Type B pancreatic cell (in vitro differentiated cells): ENCODE measurements at regions not wholly inside any gene's neighbourhood (a gene's known extent, or its start where the extent isn't known, plus 50 kb on each side); places are given as distances from the start of the nearest gene placed in this dataset.
"Not testable (repeated sequence)": the region's sequence is repeated elsewhere in the genome, so short reads cannot be mapped to it uniquely, and the experiment has no call there.

Experiments
- DNase-seq: peaks from one replicate; pipeline ENCODE4 v3.0.0; 2021; ENCODE audit warnings: mixed read lengths; ENCODE audit not compliant: unreplicated experiment; ENCODE audit errors: extremely low spot score
- H3K27ac Mint-ChIP-seq: 2 replicates; pipeline ENCODE4 v1.8.0; 2021; ENCODE audit warnings: mild to moderate bottlenecking, mixed read lengths
- H3K27me3 Mint-ChIP-seq: 2 replicates; pipeline ENCODE4 v1.8.0; 2021; ENCODE audit warnings: mixed read lengths
- H3K36me3 Mint-ChIP-seq: 2 replicates; pipeline ENCODE4 v1.8.0; 2021; ENCODE audit warnings: mixed read lengths
- H3K4me1 Mint-ChIP-seq: one replicate; pipeline ENCODE4 v1.8.0; 2021; ENCODE audit warnings: mixed read lengths; ENCODE audit not compliant: unreplicated experiment
- H3K4me3 Mint-ChIP-seq: 2 replicates; pipeline ENCODE4 v1.8.0; 2021; ENCODE audit warnings: mild to moderate bottlenecking, mixed read lengths
- H3K9me3 Mint-ChIP-seq: 2 replicates; pipeline ENCODE4 v1.8.0; 2021; ENCODE audit warnings: mixed read lengths
- CTCF ChIP-seq: fragments of 200-600 bp; sonication (generic); conservative IDR thresholded peaks from 2 replicates; pipeline ENCODE4 v1.5.0; 2021; ENCODE audit warnings: antibody characterized with exemption, mild to moderate bottlenecking

- Mint-ChIP-seq H3K9me3 (no peaks in the 10 kb centered on the region), H3K36me3 (no peaks in the 10 kb centered on the region), H3K27me3 (peaks cover 15% of the 10 kb centered on the region), H3K4me3 (no peak overlapping the region), H3K27ac (no peak overlapping the region), H3K4me1 (no peaks in the 10 kb centered on the region)
- DNase-seq: no peak
- TF ChIP-seq CTCF: no peak
Observed at GRCh38 chr5:108467563-108467962, 85.7 kb upstream of the FBXL17 start.

GRCh38 chr5:108461628-108462367, 79.9 kb upstream of the FBXL17 start:
- DNase-seq: no peak
- H3K4me1 Mint-ChIP-seq: peaks cover 7% of the 10 kb centered on the region
- no peak for TF ChIP-seq CTCF
- no peaks in the 10 kb centered on the region for H3K9me3 Mint-ChIP-seq
- no peak overlapping the region for H3K4me3 Mint-ChIP-seq
- peaks cover 23% of the 10 kb centered on the region for H3K27me3 Mint-ChIP-seq
- H3K36me3 Mint-ChIP-seq: no peaks in the 10 kb centered on the region
- H3K27ac Mint-ChIP-seq: no peak overlapping the region

GRCh38 chr5:108459769-108460168, 77.9 kb upstream of the FBXL17 start:
- Mint-ChIP-seq H3K36me3 (no peaks in the 10 kb centered on the region), H3K4me1 (peaks cover 7% of the 10 kb centered on the region)
- no peak for TF ChIP-seq CTCF

GRCh38 chr5:108451269-108451668, 69.4 kb upstream of the FBXL17 start:
- H3K36me3 Mint-ChIP-seq: no peaks in the 10 kb centered on the region
- peaks cover 8% of the 10 kb centered on the region for H3K27me3 Mint-ChIP-seq
- H3K9me3 Mint-ChIP-seq: peaks cover 5% of the 10 kb centered on the region
- no peak overlapping the region for H3K4me3 Mint-ChIP-seq
- no peaks in the 10 kb centered on the region for H3K4me1 Mint-ChIP-seq
- peak; percentile 56 for TF ChIP-seq CTCF
- no peak overlapping the region for H3K27ac Mint-ChIP-seq
- DNase-seq: no peak

More at GRCh38 chr5:108459769-108460168, 77.9 kb upstream of the FBXL17 start:
- H3K4me3 Mint-ChIP-seq: no peak overlapping the region
- no peak for DNase-seq
- H3K27me3 Mint-ChIP-seq: peaks cover 19% of the 10 kb centered on the region
- H3K9me3 Mint-ChIP-seq: peaks cover 3% of the 10 kb centered on the region
- H3K27ac Mint-ChIP-seq: no peak overlapping the region

GRCh38 chr5:108444130-108444529, 62.2 kb upstream of the FBXL17 start:
- H3K4me1 Mint-ChIP-seq, H3K36me3 Mint-ChIP-seq, DNase-seq, H3K27me3 Mint-ChIP-seq, H3K9me3 Mint-ChIP-seq, H3K4me3 Mint-ChIP-seq, H3K27ac Mint-ChIP-seq: not testable (repeated sequence)

- H3K36me3 Mint-ChIP-seq, DNase-seq, H3K4me3 Mint-ChIP-seq, H3K4me1 Mint-ChIP-seq, H3K27ac Mint-ChIP-seq, H3K9me3 Mint-ChIP-seq, H3K27me3 Mint-ChIP-seq: not testable (repeated sequence)
Observed at GRCh38 chr5:108442063-108442651, 60.3 kb upstream of the FBXL17 start.
